ENCODE measurements at regions not wholly inside any gene's neighbourhood (a gene's known extent, or its start where the extent isn't known, plus 50 kb on each side); places are given as distances from the start of the nearest gene placed in this dataset.
"Not testable (repeated sequence)": the region's sequence is repeated elsewhere in the genome, so short reads cannot be mapped to it uniquely, and the experiment has no call there.

DNA sequence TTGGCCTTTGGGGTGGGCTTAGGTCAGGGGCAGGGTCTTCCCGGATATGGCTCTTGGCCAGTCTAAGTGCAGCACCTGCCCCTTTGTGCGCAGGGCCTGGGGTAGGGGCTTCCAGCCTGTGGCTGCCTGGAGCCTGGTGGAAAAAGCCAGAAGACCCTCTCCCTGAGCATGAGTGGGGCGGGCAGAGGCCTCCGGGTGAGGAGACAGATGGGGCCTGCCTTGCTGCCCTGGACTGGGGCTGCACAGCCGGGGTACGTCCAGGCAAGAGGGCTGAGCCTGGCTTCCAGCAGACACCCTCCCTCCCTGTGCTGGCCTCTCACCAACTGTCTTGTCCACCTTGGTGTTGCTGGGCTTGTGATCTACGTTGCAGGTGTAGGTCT lies 142.8 kb downstream of the TMEM121 start:
- intact Hi-C loops (cut with DNase I); ATAC-seq; DNase-seq; H3K4me1 ChIP-seq; H3K36me3 ChIP-seq; H3K27me3 ChIP-seq (ENCODE audit: low read depth); H3K4me3 ChIP-seq; H3K9me3 ChIP-seq; H3K27ac ChIP-seq: not testable (repeated sequence)

DNA sequence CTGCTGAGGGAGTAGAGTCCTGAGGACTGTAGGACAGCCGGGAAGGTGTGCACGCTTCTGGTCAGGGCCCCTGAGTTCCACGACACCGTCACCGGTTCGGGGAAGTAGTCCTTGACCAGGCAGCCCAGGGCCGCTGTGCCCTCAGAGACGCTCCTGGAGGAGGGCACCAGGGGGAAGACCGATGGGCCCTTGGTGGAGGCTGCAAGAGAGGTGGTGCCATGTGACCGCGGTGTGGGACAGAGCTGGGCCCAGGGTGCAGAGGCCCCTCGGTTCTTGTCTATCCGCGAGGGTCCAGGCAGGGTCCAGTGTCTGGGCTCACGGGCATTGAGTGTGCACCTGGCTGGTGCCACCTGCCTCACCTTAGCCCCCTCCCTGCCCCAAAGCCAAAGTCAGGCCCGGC lies 143.3 kb downstream of the TMEM121 start:
- H3K36me3 ChIP-seq; intact Hi-C loops (cut with DNase I); H3K9me3 ChIP-seq; ATAC-seq; H3K27ac ChIP-seq; H3K27me3 ChIP-seq (ENCODE audit: low read depth); H3K4me3 ChIP-seq; H3K4me1 ChIP-seq; DNase-seq: not testable (repeated sequence)

DNA sequence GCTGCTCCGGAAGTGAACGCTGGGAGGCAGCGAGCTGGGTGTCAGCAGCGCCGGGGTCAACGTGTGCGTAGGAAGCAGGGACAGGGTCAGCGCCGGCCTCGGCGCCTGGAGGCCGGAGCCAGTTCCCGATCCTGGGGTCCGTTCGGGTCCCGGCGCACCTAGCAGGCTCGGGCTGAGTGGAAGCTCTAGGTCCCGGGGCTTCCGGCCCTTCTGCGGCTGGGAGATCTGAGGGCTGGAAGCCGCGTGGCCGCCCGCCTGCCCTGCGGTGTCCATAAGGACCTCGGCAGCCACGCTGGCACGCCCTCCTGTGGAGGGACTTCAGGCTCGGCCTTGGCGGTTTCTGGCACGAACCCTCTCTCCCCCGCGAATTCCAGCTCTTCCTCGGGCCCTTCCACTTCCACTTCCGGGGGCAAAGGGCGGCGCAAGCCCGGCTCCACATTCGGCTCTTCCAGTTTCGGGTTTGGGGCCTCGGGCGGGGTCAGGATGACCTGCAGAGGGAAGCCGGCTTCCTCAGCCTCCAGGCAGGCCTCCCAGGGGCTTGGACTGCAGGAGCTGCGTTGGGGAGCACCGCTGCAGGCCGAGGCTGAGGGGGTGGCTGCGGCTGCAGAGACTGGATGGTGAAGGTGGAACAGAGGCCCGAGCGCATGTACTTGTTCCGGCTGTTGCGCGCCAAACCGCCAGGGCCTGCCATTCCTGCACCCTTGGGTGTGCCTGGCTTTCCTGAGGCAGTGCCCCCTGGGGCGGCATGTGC lies 146.2 kb downstream of the TMEM121 start:
- H3K36me3 ChIP-seq; intact Hi-C loops (cut with DNase I); H3K27ac ChIP-seq; H3K4me3 ChIP-seq; DNase-seq; H3K4me1 ChIP-seq; H3K9me3 ChIP-seq; H3K27me3 ChIP-seq (ENCODE audit: low read depth): not testable (repeated sequence)
- ATAC-seq: peak in 1 of 2 donors; percentile 35

DNA sequence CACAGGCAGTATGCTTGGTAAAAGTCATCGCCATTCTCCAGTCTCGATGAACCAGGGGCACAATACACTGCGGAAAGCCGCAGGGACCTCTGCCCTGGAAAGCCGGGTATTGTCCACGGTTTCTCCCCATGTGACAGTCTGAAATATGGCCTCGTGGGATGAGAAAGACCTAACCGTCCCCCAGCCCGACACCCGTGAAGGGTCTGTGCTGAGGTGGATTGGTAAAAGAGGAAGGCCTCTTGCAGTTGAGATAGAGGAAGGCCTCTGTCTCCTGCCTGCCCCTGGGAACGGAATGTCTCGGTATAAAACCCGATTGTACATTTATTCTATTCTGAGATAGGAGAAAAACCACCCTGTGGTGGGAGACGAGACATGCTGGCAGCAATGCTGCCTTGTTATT lies 149.1 kb downstream of the TMEM121 start:
- intact Hi-C loops (cut with DNase I); H3K4me3 ChIP-seq; H3K27ac ChIP-seq; H3K4me1 ChIP-seq; H3K36me3 ChIP-seq; DNase-seq; H3K27me3 ChIP-seq (ENCODE audit: low read depth); ATAC-seq; H3K9me3 ChIP-seq: not testable (repeated sequence)

DNA sequence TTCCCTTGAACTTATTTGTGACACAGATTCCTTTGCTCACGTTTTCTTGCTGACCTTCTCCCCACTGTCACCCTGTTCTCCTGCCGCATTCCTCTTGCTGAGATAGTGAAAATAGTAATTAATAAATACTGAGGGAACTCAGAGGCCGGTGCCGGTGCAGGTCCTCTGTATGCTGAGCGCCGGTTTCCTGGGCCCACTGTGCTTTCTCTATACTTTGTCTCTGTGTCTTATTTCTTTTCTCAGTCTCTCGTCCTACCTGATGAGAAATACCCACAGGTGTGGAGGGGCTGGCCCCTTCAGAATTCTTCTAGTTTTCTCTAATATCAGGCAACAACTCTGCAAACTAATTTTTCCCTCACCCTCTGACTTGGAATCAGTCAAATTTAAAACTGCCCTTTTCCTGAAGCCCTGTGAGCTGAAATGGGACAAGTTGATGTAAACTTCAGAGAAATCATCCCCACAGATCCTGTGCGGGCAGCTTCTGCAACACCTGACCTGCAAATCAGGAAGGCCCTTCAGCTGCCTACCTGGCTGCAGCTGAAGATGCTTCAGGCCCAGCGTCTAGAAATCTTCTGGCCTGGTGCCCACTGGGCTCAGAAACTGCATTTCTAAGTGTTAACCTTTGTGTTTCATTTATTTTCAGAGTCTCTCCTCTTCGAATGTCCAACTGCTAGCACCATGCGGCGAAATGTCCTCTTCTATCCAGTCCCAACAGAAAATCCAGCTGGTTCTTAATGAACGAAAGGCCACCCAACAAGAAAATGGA lies 149.7 kb downstream of the TMEM121 start:
- ATAC-seq; DNase-seq; H3K4me3 ChIP-seq; H3K9me3 ChIP-seq; H3K27me3 ChIP-seq (ENCODE audit: low read depth); intact Hi-C loops (cut with DNase I); H3K27ac ChIP-seq; H3K4me1 ChIP-seq; H3K36me3 ChIP-seq: not testable (repeated sequence)

DNA sequence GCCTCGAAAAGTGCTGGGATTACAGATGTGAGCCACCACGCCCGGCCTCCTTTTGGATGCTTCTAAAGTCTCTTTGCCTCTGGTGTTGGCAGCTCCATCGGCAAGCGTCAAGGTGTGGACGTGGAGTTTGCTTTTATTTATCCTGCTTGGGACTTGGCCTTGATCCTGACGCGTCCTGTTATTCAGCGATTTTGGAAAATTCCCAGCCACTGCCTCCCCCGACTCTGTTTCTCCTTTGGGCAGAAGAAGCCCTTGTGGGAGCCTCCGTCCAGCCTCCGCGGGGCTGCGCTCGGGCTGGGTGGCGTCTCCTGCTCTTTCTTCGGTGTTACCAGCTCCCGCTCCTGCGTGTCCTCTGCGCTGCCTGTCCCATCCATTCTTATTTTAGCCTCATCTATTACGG lies 151.7 kb downstream of the TMEM121 start:
- H3K27ac ChIP-seq; ATAC-seq; H3K36me3 ChIP-seq; H3K27me3 ChIP-seq (ENCODE audit: low read depth); H3K4me1 ChIP-seq; H3K9me3 ChIP-seq; intact Hi-C loops (cut with DNase I); H3K4me3 ChIP-seq; DNase-seq: not testable (repeated sequence)

DNA sequence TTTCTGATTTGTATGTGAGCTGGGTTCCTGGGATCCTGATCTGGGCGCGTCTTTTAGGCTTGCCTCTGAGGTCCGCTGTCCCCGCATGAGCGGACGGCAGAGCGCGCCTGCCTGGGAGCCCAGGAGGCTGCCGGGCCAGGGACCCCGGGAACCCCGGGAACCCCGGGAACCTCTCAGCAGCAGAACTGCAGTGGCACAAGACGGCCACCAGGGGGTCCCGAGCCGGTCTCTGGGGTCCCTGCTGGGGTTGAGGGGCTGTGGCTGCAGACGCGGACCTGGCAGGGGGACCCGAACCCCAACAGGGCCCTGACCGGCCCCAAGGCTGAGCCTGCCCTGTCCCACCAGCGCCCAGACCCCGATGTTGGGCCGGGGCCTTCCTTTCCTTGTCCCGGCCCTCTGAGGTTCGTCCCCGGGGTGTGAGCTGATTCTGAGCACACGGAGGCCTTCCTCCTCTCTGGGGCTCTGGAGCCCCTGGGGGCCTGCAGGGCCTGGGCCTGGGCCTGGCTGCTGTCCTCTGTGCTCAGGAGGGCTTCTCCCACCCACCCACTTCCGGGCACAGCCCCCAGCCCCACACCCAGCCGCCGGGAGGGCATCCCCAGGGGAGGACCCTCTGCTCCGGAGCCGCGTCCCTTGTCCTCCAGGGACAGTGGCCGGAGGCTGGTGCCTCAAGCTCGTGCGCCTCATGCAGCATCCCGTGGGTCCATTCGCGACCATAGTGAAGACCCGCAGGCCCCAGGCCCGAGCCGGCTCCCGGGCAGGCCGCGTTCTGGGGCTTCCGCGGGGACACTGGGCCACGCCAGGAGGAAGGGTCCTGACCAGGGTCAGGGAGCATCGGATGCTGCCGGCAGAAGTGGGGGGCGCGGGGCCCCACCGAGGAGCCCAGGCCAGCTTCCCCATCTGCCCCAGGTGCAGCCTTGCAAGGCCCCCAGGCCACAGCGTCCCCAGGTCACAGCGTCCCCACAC lies 152.9 kb downstream of the TMEM121 start:
- H3K4me3 ChIP-seq; H3K9me3 ChIP-seq; H3K36me3 ChIP-seq; H3K4me1 ChIP-seq; H3K27ac ChIP-seq; DNase-seq; intact Hi-C loops (cut with DNase I); H3K27me3 ChIP-seq (ENCODE audit: low read depth): not testable (repeated sequence)
- ATAC-seq: peak; percentile 29 to 39

DNA sequence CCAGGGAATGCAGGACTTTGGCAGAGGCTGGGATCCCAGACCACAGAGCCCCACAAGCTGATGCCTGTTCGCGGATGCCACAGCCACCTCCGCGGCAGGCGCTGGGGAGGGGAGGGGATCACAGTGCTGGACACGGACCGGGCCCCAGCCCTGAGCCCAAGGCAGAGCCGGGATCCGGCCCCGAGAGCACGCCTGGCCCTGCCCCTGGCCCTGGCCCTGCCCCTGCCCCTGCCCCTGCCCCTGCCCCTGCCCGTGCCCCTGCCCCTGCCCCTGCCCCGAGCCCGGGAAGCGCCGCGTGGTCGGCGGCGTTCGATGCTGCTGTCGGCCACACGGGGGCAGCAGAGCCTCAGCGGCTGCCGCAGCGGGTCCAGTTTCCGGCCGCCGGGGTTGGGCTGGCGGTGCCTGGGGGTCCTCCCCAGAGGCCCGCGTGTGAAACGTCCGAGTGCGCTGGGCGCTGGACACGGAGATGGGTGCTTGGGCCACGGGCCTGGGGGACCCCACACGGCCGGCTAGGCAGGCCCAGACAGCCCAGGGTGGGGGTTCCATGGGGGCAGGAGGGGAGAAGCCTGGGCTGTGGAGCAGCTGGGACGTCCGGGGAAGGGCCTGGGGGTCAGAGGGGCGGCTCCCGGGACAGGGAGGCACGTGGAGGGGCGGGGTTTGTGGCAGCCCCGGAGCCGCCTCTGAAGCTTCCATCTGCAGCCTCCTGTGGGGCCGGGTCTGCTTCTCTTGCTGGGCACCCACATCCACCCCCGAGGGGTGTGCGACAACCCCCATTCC lies 153.8 kb downstream of the TMEM121 start:
- peak; percentile 72 to 79 for ATAC-seq
- H3K4me1 ChIP-seq; DNase-seq; H3K27ac ChIP-seq; H3K9me3 ChIP-seq; H3K4me3 ChIP-seq; H3K27me3 ChIP-seq (ENCODE audit: low read depth); intact Hi-C loops (cut with DNase I); H3K36me3 ChIP-seq: not testable (repeated sequence)

DNA sequence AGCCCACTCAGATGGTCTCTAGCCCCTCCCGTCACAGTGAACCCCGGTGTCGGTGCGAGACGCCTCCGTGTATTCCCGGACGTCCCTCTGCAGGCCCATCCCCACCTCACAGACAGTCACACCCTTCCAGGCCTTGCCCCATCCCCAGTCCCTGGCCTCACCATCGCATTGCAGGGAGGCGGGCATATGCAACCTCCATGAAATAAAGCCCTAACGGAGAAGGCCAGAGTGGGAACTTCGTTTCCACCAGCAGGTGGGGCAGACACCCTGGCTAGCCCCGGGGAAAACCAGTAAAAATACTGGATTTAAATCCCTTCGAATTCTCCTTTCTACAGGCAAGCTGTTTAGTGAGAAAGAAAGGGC lies 154.3 kb downstream of the TMEM121 start:
- H3K9me3 ChIP-seq; DNase-seq; H3K27me3 ChIP-seq (ENCODE audit: low read depth); H3K4me3 ChIP-seq; intact Hi-C loops (cut with DNase I); H3K36me3 ChIP-seq; H3K4me1 ChIP-seq; H3K27ac ChIP-seq: not testable (repeated sequence)
- peak in 1 of 2 donors; percentile 8 for ATAC-seq

DNA sequence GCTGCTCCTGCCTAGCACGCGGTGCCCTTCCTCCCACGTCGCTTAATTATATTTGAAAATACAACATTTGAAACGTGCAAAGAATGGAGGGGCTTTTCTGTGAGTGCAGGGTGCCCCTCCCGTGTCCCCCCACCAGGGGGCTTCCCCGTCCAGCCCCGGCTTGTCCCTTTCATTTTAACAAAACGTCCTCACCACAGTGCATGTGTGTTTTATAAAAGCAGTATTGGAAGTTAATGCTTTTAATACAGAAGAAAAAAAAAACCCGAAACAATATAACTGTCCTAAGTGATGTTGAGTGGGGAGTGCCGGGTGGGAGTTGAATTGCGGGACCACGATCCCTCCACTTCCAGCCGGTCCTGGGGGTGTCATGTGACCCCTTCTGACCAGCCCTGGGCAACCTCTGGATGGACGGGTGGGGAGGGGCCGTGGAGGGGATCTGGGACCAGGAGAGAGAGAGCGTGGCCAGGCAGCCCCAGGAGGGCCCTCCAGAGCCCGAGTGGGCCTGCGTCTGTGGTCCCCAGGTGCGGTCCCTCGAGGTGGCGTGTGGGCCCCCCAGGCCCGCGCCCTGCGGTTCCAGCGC lies 155.3 kb downstream of the TMEM121 start:
- DNase-seq; H3K36me3 ChIP-seq; ATAC-seq; H3K9me3 ChIP-seq; H3K4me1 ChIP-seq; H3K27ac ChIP-seq; H3K27me3 ChIP-seq (ENCODE audit: low read depth); H3K4me3 ChIP-seq; intact Hi-C loops (cut with DNase I): not testable (repeated sequence)

DNA sequence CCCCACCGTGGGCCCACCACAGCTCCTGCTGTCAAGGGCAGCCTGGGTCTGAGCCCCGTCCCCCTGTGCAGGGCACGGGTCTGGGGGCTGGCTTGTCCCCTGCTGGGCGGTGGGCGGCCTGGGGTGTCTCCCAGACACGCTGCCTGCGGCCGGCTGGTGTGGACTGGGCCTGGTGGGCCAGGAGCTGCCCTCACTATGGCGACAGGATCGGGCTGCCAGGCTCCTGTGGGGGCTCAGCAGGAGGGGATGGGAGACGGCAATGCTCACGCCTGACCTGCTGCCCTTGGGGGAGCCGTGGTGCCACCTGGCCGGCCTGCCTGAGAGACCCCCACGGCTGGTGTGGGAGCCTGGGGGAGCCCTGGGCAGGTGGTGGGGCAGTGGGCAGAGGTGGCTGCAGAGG lies 156.1 kb downstream of the TMEM121 start:
- H3K27me3 ChIP-seq (ENCODE audit: low read depth); ATAC-seq; intact Hi-C loops (cut with DNase I); DNase-seq; H3K27ac ChIP-seq; H3K4me3 ChIP-seq; H3K4me1 ChIP-seq; H3K36me3 ChIP-seq; H3K9me3 ChIP-seq: not testable (repeated sequence)

All from lower lobe of right lung (tissue), 2 donors.